IMR-90 (cell line): ENCODE measurements at regions not wholly inside any gene's neighbourhood (a gene's known extent, or its start where the extent isn't known, plus 50 kb on each side); places are given as distances from the start of the nearest gene placed in this dataset.

Experiments used
- ATAC-seq: fragments of 200-7000 bp; cut with Tn5 transposase; 2 replicates; pipeline ENCODE4 v1.9.1; 2020; ENCODE audit warnings: low read depth, mild to moderate bottlenecking, moderate library complexity
- BruUV-seq: library from RNA; stranded (reverse); fragments of 400-500 nt; replicated peaks from 2 replicates; lab custom pipeline; 2021; lab: Mats Ljungman, UMichigan
- CTCF ChIA-PET: fragments of 300-600 bp; formaldehyde crosslinking; extraction: SDS; loops from one replicate; lab custom pipeline; 2021; ENCODE audit warnings: antibody characterized with exemption; lab: Yijun Ruan, JAX
- POLR2A ChIA-PET: fragments of 300-600 bp; sonication (Branson Sonifier 250); formaldehyde crosslinking; loops from one replicate; lab custom pipeline; 2022; ENCODE audit warnings: antibody characterized with exemption; ENCODE audit not compliant: unreplicated experiment; lab: Charles Lee
- DNase-seq: peaks from one replicate; pipeline ENCODE4 v3.0.0; 2013
- H2AFZ ChIP-seq: replicated peaks from 2 replicates; pipeline ENCODE3; 2013; ENCODE audit warnings: low read length, mild to moderate bottlenecking; ENCODE audit not compliant: poor library complexity
- H2AK5ac ChIP-seq: 2 replicates; pipeline ENCODE4 v1.6.1; 2013; ENCODE audit warnings: low read depth, low read length, inconsistent platforms
- H2AK9ac ChIP-seq: replicated peaks from 2 replicates; pipeline ENCODE3; 2013; ENCODE audit warnings: mild to moderate bottlenecking, low read depth, low read length, moderate library complexity; ENCODE audit not compliant: poor library complexity
- H2BK120ac ChIP-seq: 2 replicates; pipeline ENCODE4 v1.6.1; 2013; ENCODE audit warnings: low read depth, low read length, inconsistent platforms
- H2BK15ac ChIP-seq: 3 replicates; pipeline ENCODE4 v1.6.1; 2013; ENCODE audit warnings: low read depth, low read length, inconsistent platforms
- H2BK20ac ChIP-seq: 2 replicates; pipeline ENCODE4 v1.6.1; 2013; ENCODE audit warnings: low read depth, mild to moderate bottlenecking, inconsistent platforms, low read length, moderate library complexity
- H2BK5ac ChIP-seq: 2 replicates; pipeline ENCODE4 v1.6.1; 2013; ENCODE audit warnings: mild to moderate bottlenecking, low read depth, low read length, inconsistent platforms; ENCODE audit not compliant: poor library complexity, severe bottlenecking
- H3K14ac ChIP-seq: replicated peaks from 2 replicates; pipeline ENCODE4 v1.6.1; 2013; ENCODE audit warnings: low read depth, low read length, inconsistent platforms
- H3K18ac ChIP-seq: 2 replicates; pipeline ENCODE4 v1.6.1; 2013; ENCODE audit warnings: low read depth, low read length, control low read depth
- H3K23ac ChIP-seq: 2 replicates; pipeline ENCODE4 v1.6.1; 2013; ENCODE audit warnings: low read depth, low read length, inconsistent platforms
- H3K27ac ChIP-seq: 2 replicates; pipeline ENCODE4 v1.5.1; 2013; ENCODE audit warnings: mild to moderate bottlenecking, control low read depth, low read length; ENCODE audit not compliant: insufficient read depth
- H3K27me3 ChIP-seq: 2 replicates; pipeline ENCODE4 v1.6.1; 2013; ENCODE audit warnings: low read length; ENCODE audit not compliant: control insufficient read depth, insufficient read depth
- H3K36me3 ChIP-seq: 2 replicates; pipeline ENCODE4 v1.6.1; 2013; ENCODE audit warnings: low read length, mixed read lengths; ENCODE audit not compliant: control insufficient read depth, insufficient read depth
- H3K4ac ChIP-seq: 2 replicates; pipeline ENCODE4 v1.6.1; 2013; ENCODE audit warnings: low read depth, low read length, inconsistent platforms
- H3K4me1 ChIP-seq: 2 replicates; pipeline ENCODE4 v1.6.1; 2013; ENCODE audit warnings: low read length, mixed read lengths; ENCODE audit not compliant: control insufficient read depth, insufficient read depth
- H3K4me2 ChIP-seq: 2 replicates; pipeline ENCODE4 v1.6.1; 2013; ENCODE audit warnings: low read depth, mild to moderate bottlenecking, control low read depth, low read length, moderate library complexity
- H3K4me3 ChIP-seq: 2 replicates; pipeline ENCODE4 v1.5.1; 2013; ENCODE audit warnings: low read depth, mild to moderate bottlenecking, control low read depth, low read length, moderate library complexity; ENCODE audit not compliant: insufficient read depth
- H3K56ac ChIP-seq: 2 replicates; pipeline ENCODE4 v1.6.1; 2013; ENCODE audit warnings: low read length, inconsistent platforms; ENCODE audit not compliant: insufficient read depth; ENCODE audit errors: extremely low read depth
- H3K79me1 ChIP-seq, 2 experiments: 2 replicates each; pipeline ENCODE4 v1.6.1; 2013; ENCODE audit warnings: low read length in 2 of 2, inconsistent platforms in 1 of 2, low read depth in 1 of 2
- H3K9ac ChIP-seq: 2 replicates; pipeline ENCODE4 v1.6.1; 2013; ENCODE audit warnings: low read depth, low read length, control low read depth
- H3K9me1 ChIP-seq: 2 replicates; pipeline ENCODE4 v1.6.1; 2013; ENCODE audit warnings: low read length, inconsistent platforms; ENCODE audit not compliant: insufficient read depth
- H3K9me3 ChIP-seq: 2 replicates; pipeline ENCODE4 v1.6.1; 2013; ENCODE audit warnings: low read length; ENCODE audit not compliant: control insufficient read depth, insufficient read depth
- H4K20me1 ChIP-seq: 2 replicates; pipeline ENCODE4 v1.6.1; 2013; ENCODE audit warnings: low read length, inconsistent platforms; ENCODE audit not compliant: insufficient read depth
- H4K5ac ChIP-seq: 2 replicates; pipeline ENCODE4 v1.6.1; 2013; ENCODE audit warnings: mild to moderate bottlenecking, low read depth, low read length, control low read depth
- H4K8ac ChIP-seq, 2 experiments: 2 replicates each; pipeline ENCODE4 v1.6.1; 2013; ENCODE audit warnings: low read depth in 2 of 2, low read length in 2 of 2, control low read depth in 1 of 2, inconsistent platforms in 1 of 2
- H4K91ac ChIP-seq: 2 replicates; pipeline ENCODE4 v1.6.1; 2013; ENCODE audit warnings: low read depth, low read length, inconsistent platforms; ENCODE audit not compliant: insufficient read depth
- BHLHE40 ChIP-seq: fragments of 150-350 bp; IDR thresholded peaks from 2 replicates; pipeline ENCODE4 v1.6.1; 2016; ENCODE audit warnings: mild to moderate bottlenecking, low read depth, low read length
- CEBPB ChIP-seq: IDR thresholded peaks from 2 replicates; pipeline ENCODE4 v1.6.1; 2012; ENCODE audit warnings: low read depth, low read length, improper control_type of control experiment
- CHD1 ChIP-seq: IDR thresholded peaks from 2 replicates; pipeline ENCODE4 v1.6.1; 2012; ENCODE audit warnings: low read depth, low read length, improper control_type of control experiment
- CTCF ChIP-seq: conservative IDR thresholded peaks from 2 replicates; pipeline ENCODE4 v1.5.1; 2012; ENCODE audit warnings: mild to moderate bottlenecking, low read depth, low read length, improper control_type of control experiment
- FOS ChIP-seq: fragments of 150-350 bp; IDR thresholded peaks from 2 replicates; pipeline ENCODE4 v1.6.1; 2016; ENCODE audit warnings: low read depth, low read length
- MAFK ChIP-seq: IDR thresholded peaks from 2 replicates; pipeline ENCODE4 v1.6.1; 2012; ENCODE audit warnings: low read depth, low read length, improper control_type of control experiment
- MAZ ChIP-seq: IDR thresholded peaks from 2 replicates; pipeline ENCODE4 v1.6.1; 2012; ENCODE audit warnings: low read depth, mild to moderate bottlenecking, low read length, improper control_type of control experiment, moderate library complexity, borderline replicate concordance
- MXI1 ChIP-seq: IDR thresholded peaks from 2 replicates; pipeline ENCODE4 v1.6.1; 2012; ENCODE audit warnings: low read depth, mild to moderate bottlenecking, low read length, moderate library complexity, borderline replicate concordance
- NFE2L2 ChIP-seq: fragments of 150-350 bp; IDR thresholded peaks from 2 replicates; pipeline ENCODE4 v1.6.1; 2016; ENCODE audit warnings: low read depth, mild to moderate bottlenecking, low read length
- POLR2A ChIP-seq: IDR thresholded peaks from 2 replicates; pipeline ENCODE4 v1.6.1; 2012; ENCODE audit warnings: mild to moderate bottlenecking, low read depth, low read length
- RAD21 ChIP-seq: IDR thresholded peaks from 2 replicates; pipeline ENCODE4 v1.6.1; 2012; ENCODE audit warnings: low read length, improper control_type of control experiment
- RCOR1 ChIP-seq: IDR thresholded peaks from 2 replicates; pipeline ENCODE4 v1.6.1; 2012; ENCODE audit warnings: mild to moderate bottlenecking, low read length, improper control_type of control experiment; ENCODE audit not compliant: insufficient replicate concordance
- RFX5 ChIP-seq: IDR thresholded peaks from 2 replicates; pipeline ENCODE4 v1.8.0; 2012; ENCODE audit warnings: low read depth, mild to moderate bottlenecking, low read length, moderate library complexity
- SMC3 ChIP-seq: fragments of 150-350 bp; IDR thresholded peaks from 2 replicates; pipeline ENCODE4 v1.6.1; 2016; ENCODE audit warnings: low read depth, mild to moderate bottlenecking, antibody characterized with exemption, low read length, moderate library complexity
- USF2 ChIP-seq: fragments of 150-350 bp; IDR thresholded peaks from 2 replicates; pipeline ENCODE4 v1.6.1; 2017; ENCODE audit warnings: mild to moderate bottlenecking, antibody characterized with exemption, low read length, low read depth
- WGBS, 2 experiments: methylation state at CpG; one replicate each; pipeline versions ENCODE4 v1.1.5 to v1.1.7; 2013; ENCODE audit warnings: missing lambda C conversion rate in 2 of 2; ENCODE audit not compliant: insufficient read length in 1 of 2; ENCODE audit errors: extremely low coverage in 2 of 2; 5-methylcytosine and 5-hydroxymethylcytosine counted together
- dilution Hi-C: fragments of 300-500 bp; cut with HindIII; formaldehyde crosslinking; loops from one replicate; pipeline ENCODE4 v1.14.3; 2018; ENCODE audit warnings: low sequenced_read_pairs; ENCODE audit not compliant: unreplicated experiment
- in situ Hi-C: fragments of 300-500 bp; cut with MboI; formaldehyde crosslinking; loops from 3 replicates; pipeline ENCODE4 v1.14.3; 2019; ENCODE audit warnings: low sequenced_read_pairs, inconsistent platforms, mixed read lengths
- intact Hi-C: fragments of 100-400 bp; cut with micrococcal nuclease; formaldehyde crosslinking; loops from 2 replicates; pipeline ENCODE4 v1.10.0; 2022
- TF ChIP-seq, protein P1 (sequence below): fragments of 150-350 bp; IDR thresholded peaks from 2 replicates; pipeline ENCODE4 v1.6.1; 2016; ENCODE audit warnings: low read depth, mild to moderate bottlenecking, low read length, moderate library complexity, borderline replicate concordance

GRCh38 chr1:73593364-73593763, 604.6 kb downstream of the LRRIQ3 start:
- WGBS, 2 experiments, result no CpG with 5 or more reads among the region's 3 CpGs
- no peak overlapping the region for H4K8ac ChIP-seq
- DNase-seq (no peak), ATAC-seq (no peak)
- no peak overlapping the region for H2BK5ac ChIP-seq
- no peak overlapping the region for H3K9ac ChIP-seq
- H3K27ac ChIP-seq, result no peak overlapping the region
- H3K4me1 ChIP-seq, result no peaks in the 10 kb centered on the region
- H3K23ac ChIP-seq, result no peak overlapping the region
- no peak overlapping the region for H4K91ac ChIP-seq
- no TSS peak for BruUV-seq
- ChIA-PET POLR2A (no interaction called here), CTCF (no interaction called here)
- no peak overlapping the region for H3K4me3 ChIP-seq
- H3K27me3 ChIP-seq, result no peaks in the 10 kb centered on the region
- no peak overlapping the region for H2BK120ac ChIP-seq
- no peak overlapping the region for H2AFZ ChIP-seq
- H3K14ac ChIP-seq, result no peak overlapping the region
- no peak overlapping the region for H3K4me2 ChIP-seq
- intact Hi-C loops, result no loop called here
- H4K5ac ChIP-seq, result no peak overlapping the region
- no peaks in the 10 kb centered on the region for H3K9me1 ChIP-seq
- no peak for TF ChIP-seq RCOR1
- TF ChIP-seq, protein P1, sequence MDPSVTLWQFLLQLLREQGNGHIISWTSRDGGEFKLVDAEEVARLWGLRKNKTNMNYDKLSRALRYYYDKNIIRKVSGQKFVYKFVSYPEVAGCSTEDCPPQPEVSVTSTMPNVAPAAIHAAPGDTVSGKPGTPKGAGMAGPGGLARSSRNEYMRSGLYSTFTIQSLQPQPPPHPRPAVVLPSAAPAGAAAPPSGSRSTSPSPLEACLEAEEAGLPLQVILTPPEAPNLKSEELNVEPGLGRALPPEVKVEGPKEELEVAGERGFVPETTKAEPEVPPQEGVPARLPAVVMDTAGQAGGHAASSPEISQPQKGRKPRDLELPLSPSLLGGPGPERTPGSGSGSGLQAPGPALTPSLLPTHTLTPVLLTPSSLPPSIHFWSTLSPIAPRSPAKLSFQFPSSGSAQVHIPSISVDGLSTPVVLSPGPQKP, result no peak
- TF ChIP-seq POLR2A, result no peak
- TF ChIP-seq BHLHE40, result no peak
- no peak for TF ChIP-seq MXI1
- TF ChIP-seq CTCF, result no peak
- no peak for TF ChIP-seq USF2
- TF ChIP-seq RFX5, result no peak
- no peak for TF ChIP-seq NFE2L2
- TF ChIP-seq MAZ, result no peak
- TF ChIP-seq CHD1, result no peak
- TF ChIP-seq RAD21, result no peak
- TF ChIP-seq MAFK, result no peak
- no peak for TF ChIP-seq FOS
- no peak for TF ChIP-seq SMC3
- no peak for TF ChIP-seq CEBPB
- H3K56ac ChIP-seq, result no peak overlapping the region
- no peak overlapping the region for H2BK15ac ChIP-seq
- in situ Hi-C loops, result no loop called here
- H2AK9ac ChIP-seq, result no peak overlapping the region
- dilution Hi-C loops, result no loop called here
- no peaks in the 10 kb centered on the region for H3K36me3 ChIP-seq
- no peak overlapping the region for H2AK5ac ChIP-seq
- H3K79me1 ChIP-seq, result no peaks in the 10 kb centered on the region
- H3K18ac ChIP-seq, result no peak overlapping the region
- H3K9me3 ChIP-seq, result peaks cover 6% of the 10 kb centered on the region
- H4K20me1 ChIP-seq, result no peaks in the 10 kb centered on the region
- H3K4ac ChIP-seq, result no peak overlapping the region
- H2BK20ac ChIP-seq, result no peak overlapping the region
